HepG2 (cell line): ENCODE measurements at regions not wholly inside any gene's neighbourhood (a gene's known extent, or its start where the extent isn't known, plus 50 kb on each side); places are given as distances from the start of the nearest gene placed in this dataset.

Source experiments
- ATAC-seq: fragments of 200-7000 bp; cut with Tn5 transposase; 3 replicates; pipeline ENCODE4 v1.9.1; 2020; ENCODE audit warnings: mild to moderate bottlenecking, moderate library complexity
- BruUV-seq: library from RNA; stranded (reverse); fragments of 400-500 nt; replicated peaks from 2 replicates; lab custom pipeline; 2021; lab: Mats Ljungman, UMichigan
- CTCF ChIA-PET: fragments of 300-600 bp; formaldehyde crosslinking; extraction: SDS; loops from one replicate; lab custom pipeline; 2021; ENCODE audit warnings: low total read pairs, inconsistent platforms, low intra/inter-chr PET ratio; lab: Yijun Ruan, JAX
- POLR2A ChIA-PET: fragments of 350-600 bp; sonication (Branson Sonifier 250); formaldehyde crosslinking; loops from one replicate; lab custom pipeline; 2020; ENCODE audit warnings: antibody characterized with exemption, inconsistent platforms; lab: Yijun Ruan, JAX
- DNase-seq: peaks from one replicate; pipeline ENCODE4 v3.0.0-alpha.2; 2015; ENCODE audit warnings: low spot score
- FAIRE-seq: peaks from 3 replicates; lab custom pipeline; 2011; peaks lifted over from hg19 to GRCh38; lab: Jason Lieb, UNC
- H2AFZ ChIP-seq: one replicate; pipeline ENCODE4 v1.6.1; 2011; ENCODE audit warnings: low read length, inconsistent platforms
- H3K27ac ChIP-seq: fragments of 300-600 bp; 3 replicates; pipeline ENCODE4 v1.8.0; 2011; ENCODE audit warnings: mixed run types, mild to moderate bottlenecking, mixed read lengths, low read length, inconsistent platforms; ENCODE audit not compliant: insufficient read depth; ENCODE audit errors: extremely low read length
- H3K27me3 ChIP-seq, 2 experiments: fragments of 200-600 bp in 1 of 2; 2 replicates in 1 of 2; 3 replicates in 1 of 2; pipeline versions ENCODE4 v1.6.0 to v1.8.0; 2011; ENCODE audit warnings: low read length in 2 of 2, mild to moderate bottlenecking in 2 of 2, moderate library complexity in 2 of 2, inconsistent platforms in 1 of 2; ENCODE audit not compliant: insufficient read depth in 2 of 2, control insufficient read depth in 1 of 2
- H3K36me3 ChIP-seq, 2 experiments: fragments of 200-600 bp in 1 of 2; replicated peaks in 1 of 2; 2 replicates in 1 of 2; 3 replicates in 1 of 2; pipeline versions ENCODE4 v1.5.1 to v1.8.0; 2011; ENCODE audit warnings: low read length in 2 of 2, inconsistent platforms in 1 of 2; ENCODE audit not compliant: insufficient read depth in 2 of 2, control insufficient read depth in 1 of 2
- H3K4me1 ChIP-seq: 2 replicates; pipeline ENCODE4 v1.5.1; 2012; ENCODE audit warnings: low read length, inconsistent platforms; ENCODE audit not compliant: insufficient read depth
- H3K4me2 ChIP-seq: 2 replicates; pipeline ENCODE4 v1.6.0; 2011; ENCODE audit warnings: low read depth, low read length, inconsistent platforms
- H3K4me3 ChIP-seq, 3 experiments: fragments of 200-600 bp in 1 of 3; sonication (generic), shearing (Covaris generic) in 1 of 3; replicated peaks in 1 of 3; 2 replicates each; pipeline ENCODE4 v1.5.1; 2011 to 2016; ENCODE audit warnings: low read length in 3 of 3, inconsistent platforms in 2 of 3, low read depth in 2 of 3, mild to moderate bottlenecking in 2 of 3, control low read depth in 1 of 3, mixed read lengths in 1 of 3; ENCODE audit not compliant: insufficient read depth in 1 of 3
- H3K79me2 ChIP-seq: one replicate; pipeline ENCODE4 v1.6.1; 2011; ENCODE audit warnings: low read length, inconsistent platforms; ENCODE audit not compliant: insufficient read depth
- H3K9ac ChIP-seq: 2 replicates; pipeline ENCODE4 v1.6.0; 2011; ENCODE audit warnings: mild to moderate bottlenecking, low read depth, low read length, inconsistent platforms; ENCODE audit not compliant: insufficient read depth
- H3K9me3 ChIP-seq: 2 replicates; pipeline ENCODE4 v1.5.1; 2012; ENCODE audit warnings: mild to moderate bottlenecking, low read length
- H4K20me1 ChIP-seq: 2 replicates; pipeline ENCODE4 v1.6.0; 2011; ENCODE audit warnings: inconsistent platforms, mild to moderate bottlenecking, low read length, moderate library complexity; ENCODE audit not compliant: insufficient read depth
- ATM ChIP-seq: fragments of 450-650 bp; IDR thresholded peaks from 2 replicates; pipeline ENCODE4 v1.7.1; 2017; ENCODE audit warnings: mild to moderate bottlenecking, borderline replicate concordance
- CREM ChIP-seq, 2 experiments: sonication (generic) in 1 of 2; formaldehyde crosslinking in 1 of 2; IDR thresholded peaks; 2 replicates each; pipeline versions ENCODE4 v1.4.0 to v1.6.1; 2016 to 2020; ENCODE audit warnings: antibody characterized with exemption in 1 of 2, mild to moderate bottlenecking in 1 of 2, missing genetic modification reagents in 1 of 2
- KDM3A ChIP-seq: IDR thresholded peaks from 2 replicates; pipeline ENCODE4 v1.6.1; 2018; ENCODE audit warnings: low read depth, missing compliant biosample characterization
- KLF15 ChIP-seq: sonication (generic); formaldehyde crosslinking; IDR thresholded peaks from 2 replicates; pipeline ENCODE4 v1.8.1; 2023; ENCODE audit warnings: borderline replicate concordance, mild to moderate bottlenecking, inconsistent platforms, missing genetic modification reagents, mixed read lengths
- PHF21A ChIP-seq: sonication (generic); formaldehyde crosslinking; IDR thresholded peaks from 2 replicates; pipeline ENCODE4 v1.5.0; 2020; ENCODE audit warnings: mild to moderate bottlenecking, missing genetic modification reagents
- SMAD9 ChIP-seq: sonication (generic); formaldehyde crosslinking; IDR thresholded peaks from 2 replicates; pipeline ENCODE4 v1.5.1; 2020; ENCODE audit warnings: mild to moderate bottlenecking, missing genetic modification reagents
- SMARCC2 ChIP-seq: fragments of 450-650 bp; IDR thresholded peaks from 2 replicates; pipeline ENCODE4 v1.6.1; 2017; ENCODE audit warnings: antibody characterized with exemption, mild to moderate bottlenecking
- TFDP2 ChIP-seq: sonication (generic); formaldehyde crosslinking; IDR thresholded peaks from 2 replicates; pipeline ENCODE4 v1.4.0; 2020; ENCODE audit warnings: missing genetic modification reagents
- TSC22D2 ChIP-seq: sonication (generic); formaldehyde crosslinking; IDR thresholded peaks from 2 replicates; pipeline ENCODE4 v1.5.1; 2020; ENCODE audit warnings: missing genetic modification reagents, mild to moderate bottlenecking, borderline replicate concordance
- ZFAT ChIP-seq: sonication (generic); formaldehyde crosslinking; conservative IDR thresholded peaks from 2 replicates; pipeline ENCODE4 v1.8.1; 2023; ENCODE audit warnings: missing genetic modification reagents, inconsistent platforms
- ZFP90 ChIP-seq: sonication (generic); formaldehyde crosslinking; IDR thresholded peaks from 2 replicates; pipeline ENCODE4 v1.8.0; 2022; ENCODE audit warnings: missing genetic modification reagents, mild to moderate bottlenecking, inconsistent platforms, borderline replicate concordance
- ZNF329 ChIP-seq: sonication (generic); formaldehyde crosslinking; IDR thresholded peaks from 2 replicates; pipeline ENCODE4 v1.9.0; 2021; ENCODE audit warnings: low read depth, mild to moderate bottlenecking, missing genetic modification reagents
- ZNF33A ChIP-seq: sonication (generic); formaldehyde crosslinking; IDR thresholded peaks from 2 replicates; pipeline ENCODE4 v1.5.1; 2020; ENCODE audit warnings: missing genetic modification reagents, mild to moderate bottlenecking, moderate library complexity, borderline replicate concordance
- ZNF460 ChIP-seq: sonication (generic); formaldehyde crosslinking; IDR thresholded peaks from 2 replicates; pipeline ENCODE4 v1.5.1; 2020; ENCODE audit warnings: missing genetic modification reagents, mild to moderate bottlenecking, borderline replicate concordance
- ZNF790 ChIP-seq: sonication (generic); formaldehyde crosslinking; IDR thresholded peaks from 2 replicates; pipeline ENCODE4 v1.8.0; 2022; ENCODE audit warnings: missing genetic modification reagents, mild to moderate bottlenecking, borderline replicate concordance
- WGBS: methylation state at CpG from one replicate; pipeline ENCODE4 v1.1.6; 2017; ENCODE audit warnings: low lambda C conversion rate; 5-methylcytosine and 5-hydroxymethylcytosine counted together
- in situ Hi-C: cut with HindIII; loops from 2 replicates; pipeline ENCODE4 v1.10.0; 2017; ENCODE audit warnings: low pct_unique_long_range_greater_than_20kb; ENCODE audit not compliant: extremely low pct_ligation_motif_present
- intact Hi-C: fragments of 100-400 bp; cut with micrococcal nuclease; formaldehyde crosslinking; loops from one replicate; pipeline ENCODE4 v1.10.0; 2022; ENCODE audit not compliant: unreplicated experiment

- Histone ChIP-seq H3K4me3 (no peak overlapping the region), H3K27ac (no peak overlapping the region), H4K20me1 (no peaks in the 10 kb centered on the region), H3K4me2 (no peak overlapping the region), H3K4me1 (no peaks in the 10 kb centered on the region), H3K9me3 (no peaks in the 10 kb centered on the region), H3K79me2 (no peaks in the 10 kb centered on the region), H2AFZ (no peak overlapping the region), H3K36me3 (no peaks in the 10 kb centered on the region), H3K9ac (no peak overlapping the region), H3K27me3 (no peaks in the 10 kb centered on the region)
- TF ChIP-seq TSC22D2 (no peak), ATM (no peak), ZNF460 (CRISPR knock-in tag) (no peak), KDM3A (CRISPR knock-in tag) (no peak), TFDP2 (CRISPR knock-in tag) (no peak), CREM (IDR thresholded peaks at IDR 0.05) (no peak), CREM (CRISPR knock-in tag; IDR thresholded peaks at IDR 0.05) (no peak), ZNF33A (CRISPR knock-in tag) (no peak)
- DNase-seq (no peak), FAIRE-seq (no peak), ATAC-seq (no peak)
- 11% methylated on average over 2 of the region's 2 CpGs for WGBS
- CTCF ChIA-PET = no interaction called here
- in situ Hi-C loops (no loop called here), intact Hi-C loops (no loop called here)
- BruUV-seq = no TSS peak
- POLR2A ChIA-PET = no interaction called here
Measured at GRCh38 chr11:127242676-127243075, 242.1 kb upstream of the KIRREL3 start.

GRCh38 chr11:127238321-127238720 is 237.8 kb upstream of the KIRREL3 start:
- no peaks in the 10 kb centered on the region for H3K79me2 ChIP-seq
- H3K9ac ChIP-seq = no peak overlapping the region
- H3K4me2 ChIP-seq = no peak overlapping the region
- no peak for ATAC-seq
- in situ Hi-C loops (no loop called here), intact Hi-C loops (no loop called here)
- 67% methylated on average over 4 of the region's 4 CpGs for WGBS
- H2AFZ ChIP-seq = no peak overlapping the region
- no peak for FAIRE-seq
- ChIA-PET POLR2A (no interaction called here), CTCF (no interaction called here)
- H3K4me1 ChIP-seq = no peaks in the 10 kb centered on the region
- no peak overlapping the region for H3K4me3 ChIP-seq
- H3K36me3 ChIP-seq = no peaks in the 10 kb centered on the region
- H3K27ac ChIP-seq = no peak overlapping the region
- TF ChIP-seq ZFAT (CRISPR knock-in tag) = no peak
- no peak for TF ChIP-seq ZNF33A (CRISPR knock-in tag)
- no peak for TF ChIP-seq ZFP90 (CRISPR knock-in tag)
- no peak for TF ChIP-seq SMAD9 (CRISPR knock-in tag)
- no peak for TF ChIP-seq SMARCC2
- TF ChIP-seq ZNF329 (CRISPR knock-in tag) = no peak
- no peak for TF ChIP-seq KLF15
- TF ChIP-seq ZNF790 (CRISPR knock-in tag) = no peak
- TF ChIP-seq PHF21A = no peak
- H4K20me1 ChIP-seq = no peaks in the 10 kb centered on the region
- no peak for DNase-seq
- H3K27me3 ChIP-seq = no peaks in the 10 kb centered on the region
- no peaks in the 10 kb centered on the region for H3K9me3 ChIP-seq
- no TSS peak for BruUV-seq
